ENCODE measurements at regions not wholly inside any gene's neighbourhood (a gene's known extent, or its start where the extent isn't known, plus 50 kb on each side); places are given as distances from the start of the nearest gene placed in this dataset.

GRCh38 chr1:222369148-222369547 is 178.8 kb downstream of the HHIPL2 start:
- no peak for TF ChIP-seq EZH2 (IDR thresholded peaks at IDR 0.05; ENCODE audit: insufficient read depth, poor library complexity, severe bottlenecking)
- TF ChIP-seq EZH2phosphoT487 (IDR thresholded peaks at IDR 0.05; ENCODE audit: insufficient read depth, low read depth): no peak

Measured in GM23248 (cell line).